ENCODE measurements at regions not wholly inside any gene's neighbourhood (a gene's known extent, or its start where the extent isn't known, plus 50 kb on each side); places are given as distances from the start of the nearest gene placed in this dataset.

- DNase-seq (ENCODE audit: extremely low read depth, low read depth), result no peak
- TF ChIP-seq, protein P1, sequence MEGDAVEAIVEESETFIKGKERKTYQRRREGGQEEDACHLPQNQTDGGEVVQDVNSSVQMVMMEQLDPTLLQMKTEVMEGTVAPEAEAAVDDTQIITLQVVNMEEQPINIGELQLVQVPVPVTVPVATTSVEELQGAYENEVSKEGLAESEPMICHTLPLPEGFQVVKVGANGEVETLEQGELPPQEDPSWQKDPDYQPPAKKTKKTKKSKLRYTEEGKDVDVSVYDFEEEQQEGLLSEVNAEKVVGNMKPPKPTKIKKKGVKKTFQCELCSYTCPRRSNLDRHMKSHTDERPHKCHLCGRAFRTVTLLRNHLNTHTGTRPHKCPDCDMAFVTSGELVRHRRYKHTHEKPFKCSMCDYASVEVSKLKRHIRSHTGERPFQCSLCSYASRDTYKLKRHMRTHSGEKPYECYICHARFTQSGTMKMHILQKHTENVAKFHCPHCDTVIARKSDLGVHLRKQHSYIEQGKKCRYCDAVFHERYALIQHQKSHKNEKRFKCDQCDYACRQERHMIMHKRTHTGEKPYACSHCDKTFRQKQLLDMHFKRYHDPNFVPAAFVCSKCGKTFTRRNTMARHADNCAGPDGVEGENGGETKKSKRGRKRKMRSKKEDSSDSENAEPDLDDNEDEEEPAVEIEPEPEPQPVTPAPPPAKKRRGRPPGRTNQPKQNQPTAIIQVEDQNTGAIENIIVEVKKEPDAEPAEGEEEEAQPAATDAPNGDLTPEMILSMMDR (IDR thresholded peaks at IDR 0.05; ENCODE audit: low read depth, low read length), result no peak
Measured at GRCh38 chr2:196257086-196257485, 85.7 kb upstream of the STK17B start.

GRCh38 chr2:196258407-196258806, 87.0 kb upstream of the STK17B start:
- no peak for DNase-seq (ENCODE audit: extremely low read depth, low read depth)
- TF ChIP-seq, protein P1 (IDR thresholded peaks at IDR 0.05; ENCODE audit: low read depth, low read length), result no peak

- TF ChIP-seq, protein P1 (IDR thresholded peaks at IDR 0.05; ENCODE audit: low read depth, low read length), result no peak
- no peak for DNase-seq (ENCODE audit: extremely low read depth, low read depth)
Measured at GRCh38 chr2:196259507-196260481, 88.4 kb upstream of the STK17B start.

- DNase-seq (ENCODE audit: extremely low read depth, low read depth), result no peak
- TF ChIP-seq, protein P1 (IDR thresholded peaks at IDR 0.05; ENCODE audit: low read depth, low read length), result no peak
Measured at GRCh38 chr2:196260546-196260945, 89.2 kb upstream of the STK17B start.

GRCh38 chr2:196262606-196263005, 91.2 kb upstream of the STK17B start:
- DNase-seq (ENCODE audit: extremely low read depth, low read depth), result no peak
- TF ChIP-seq, protein P1 (IDR thresholded peaks at IDR 0.05; ENCODE audit: low read depth, low read length), result no peak

DNA sequence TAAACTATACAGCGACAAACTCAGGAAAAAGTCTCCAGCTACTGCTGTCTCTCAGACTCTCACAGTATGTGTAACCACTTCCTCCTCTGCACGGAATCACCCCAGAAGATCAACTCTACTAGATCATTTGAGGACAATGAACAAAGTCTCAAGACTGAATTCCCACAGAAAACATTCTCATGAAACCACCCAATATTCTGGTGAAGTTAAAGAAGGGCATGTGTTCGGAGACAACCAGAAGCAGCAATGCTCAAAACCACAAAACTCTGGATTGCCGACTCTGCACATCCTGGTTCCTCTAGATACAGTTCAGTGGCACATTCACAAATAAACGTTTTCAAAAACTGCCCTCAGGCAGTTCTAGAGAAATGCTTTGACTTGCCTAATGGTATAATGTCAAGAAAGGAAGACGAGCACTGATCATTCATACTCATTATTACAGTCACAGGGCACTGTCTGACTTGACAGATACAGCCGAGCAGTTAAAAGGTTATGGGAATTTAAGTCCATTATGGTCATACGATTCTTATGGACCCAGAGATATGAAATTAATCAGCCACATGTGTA, 91.9 kb upstream of the STK17B start:
- TF ChIP-seq, protein P1 (IDR thresholded peaks at IDR 0.05; ENCODE audit: low read depth, low read length), result no peak
- DNase-seq (ENCODE audit: extremely low read depth, low read depth), result no peak

- no peak for DNase-seq (ENCODE audit: extremely low read depth, low read depth)
- TF ChIP-seq, protein P1 (IDR thresholded peaks at IDR 0.05; ENCODE audit: low read depth, low read length), result no peak
Measured at GRCh38 chr2:196266351-196266750, 95.0 kb upstream of the STK17B start.
